HCT116 (cell line): ENCODE measurements at regions not wholly inside any gene's neighbourhood (a gene's known extent, or its start where the extent isn't known, plus 50 kb on each side); places are given as distances from the start of the nearest gene placed in this dataset.

Experiments used
- ATAC-seq: fragments of 200-7000 bp; cut with Tn5 transposase; 2 replicates; pipeline ENCODE4 v1.9.1; 2020; ENCODE audit warnings: mild to moderate bottlenecking, moderate library complexity
- BruUV-seq: library from RNA; stranded (reverse); fragments of 400-500 nt; replicated peaks from 2 replicates; lab custom pipeline; 2021; lab: Mats Ljungman, UMichigan
- CTCF ChIA-PET: fragments of 300-600 bp; sonication (Branson Sonifier 250); formaldehyde crosslinking; loops from one replicate; lab custom pipeline; 2021; ENCODE audit warnings: antibody characterized with exemption; lab: Charles Lee
- POLR2A ChIA-PET: fragments of 300-600, 350-600 bp; sonication (Branson Sonifier 250); formaldehyde crosslinking; loops from one replicate; lab custom pipeline; 2021; ENCODE audit warnings: antibody characterized with exemption; lab: Charles Lee
- RAD21 ChIA-PET, 2 experiments: fragments of 300-600 bp; sonication (Branson Sonifier 250); formaldehyde crosslinking; loops; one replicate each; lab custom pipeline; 2023; ENCODE audit warnings: low total read pairs in 2 of 2; ENCODE audit not compliant: uncharacterized antibody in 2 of 2, unreplicated experiment in 2 of 2, low non-redundant PET in 1 of 2; lab: Charles Lee
- DNase-seq: peaks from one replicate; pipeline ENCODE4 v3.0.0-alpha.2; 2010; ENCODE audit warnings: low read depth, low spot score
- H2AFZ ChIP-seq: fragments of 200-600 bp; shearing (Covaris generic), sonication (generic); 2 replicates; pipeline ENCODE4 v1.6.1; 2017; ENCODE audit warnings: low read depth, mixed run types, mixed read lengths, antibody characterized with exemption, low read length; ENCODE audit not compliant: poor library complexity, severe bottlenecking
- H3K27ac ChIP-seq: 2 replicates; pipeline ENCODE4 v1.5.1; 2012; ENCODE audit warnings: low read depth, low read length
- H3K27me3 ChIP-seq: fragments of 200-600 bp; sonication (generic); 2 replicates; pipeline ENCODE4 v1.6.1; 2016; ENCODE audit warnings: mixed run types, low read length, mixed read lengths; ENCODE audit not compliant: insufficient read depth
- H3K36me3 ChIP-seq, 2 experiments: fragments of 200-500 bp in 1 of 2; fragments of 200-600 bp in 1 of 2; sonication (Bioruptor generic) in 1 of 2; sonication (generic) in 1 of 2; 2 replicates each; pipeline versions ENCODE4 v1.5.1 to v1.6.1; 2014 to 2016; ENCODE audit warnings: low read length in 2 of 2, inconsistent platforms in 1 of 2, mixed read lengths in 1 of 2, mixed run types in 1 of 2; ENCODE audit not compliant: insufficient read depth in 2 of 2, control insufficient read depth in 1 of 2
- H3K4me1 ChIP-seq, 2 experiments: fragments of 200-600 bp in 1 of 2; sonication (generic) in 1 of 2; 2 replicates each; pipeline versions ENCODE4 v1.5.1 to v1.6.1; 2012 to 2017; ENCODE audit warnings: low read length in 2 of 2, inconsistent platforms in 1 of 2, mild to moderate bottlenecking in 1 of 2, mixed read lengths in 1 of 2, mixed run types in 1 of 2, moderate library complexity in 1 of 2; ENCODE audit not compliant: insufficient read depth in 2 of 2, control insufficient read depth in 1 of 2
- H3K4me2 ChIP-seq: fragments of 200-600 bp; sonication (generic); 2 replicates; pipeline ENCODE4 v1.6.1; 2017; ENCODE audit warnings: mixed run types, low read length, mixed read lengths
- H3K4me3 ChIP-seq, 2 experiments: fragments of 200-600 bp in 1 of 2; sonication (generic) in 1 of 2; replicated peaks in 1 of 2; 2 replicates each; pipeline ENCODE4 v1.5.1; 2011 to 2016; ENCODE audit warnings: low read length in 2 of 2, control low read depth in 1 of 2, low read depth in 1 of 2, mild to moderate bottlenecking in 1 of 2, mixed read lengths in 1 of 2, mixed run types in 1 of 2
- H3K79me2 ChIP-seq: fragments of 200-600 bp; sonication (generic); 2 replicates; pipeline ENCODE4 v1.6.1; 2017; ENCODE audit warnings: mild to moderate bottlenecking, mixed run types, low read length, moderate library complexity, mixed read lengths; ENCODE audit not compliant: insufficient read depth
- H3K9ac ChIP-seq: fragments of 200-600 bp; sonication (generic); 2 replicates; pipeline ENCODE4 v1.6.1; 2016; ENCODE audit warnings: low read length, mixed read lengths
- H3K9me2 ChIP-seq: fragments of 200-600 bp; sonication (generic), shearing (Covaris generic); 2 replicates; pipeline ENCODE4 v1.6.1; 2017; ENCODE audit warnings: mixed run types, mild to moderate bottlenecking, moderate library complexity; ENCODE audit not compliant: insufficient read depth
- H3K9me3 ChIP-seq, 2 experiments: fragments of 200-500 bp in 1 of 2; fragments of 200-600 bp in 1 of 2; sonication (Bioruptor generic) in 1 of 2; sonication (generic) in 1 of 2; 2 replicates each; pipeline ENCODE4 v1.6.1; 2014 to 2017; ENCODE audit warnings: low read length in 2 of 2, mixed read lengths in 2 of 2, inconsistent platforms in 1 of 2, low read depth in 1 of 2, mild to moderate bottlenecking in 1 of 2, mixed run types in 1 of 2, moderate library complexity in 1 of 2; ENCODE audit not compliant: control insufficient read depth in 1 of 2, insufficient read depth in 1 of 2
- H4K20me1 ChIP-seq: fragments of 200-600 bp; sonication (generic), shearing (Covaris generic); 2 replicates; pipeline ENCODE4 v1.6.1; 2017; ENCODE audit warnings: mixed run types, mild to moderate bottlenecking, moderate library complexity; ENCODE audit not compliant: insufficient read depth
- CBX3 ChIP-seq: IDR thresholded peaks from 2 replicates; pipeline ENCODE4 v1.6.1; 2012; ENCODE audit warnings: low read depth
- EGR1 ChIP-seq: IDR thresholded peaks from 2 replicates; pipeline ENCODE4 v1.6.1; 2012; ENCODE audit warnings: low read depth
- EZH2 ChIP-seq: fragments of 200-600 bp; sonication (generic); IDR thresholded peaks from 2 replicates; pipeline ENCODE4 v1.6.1; 2017; ENCODE audit warnings: antibody characterized with exemption, mixed run types
- POLR2A ChIP-seq: IDR thresholded peaks from 2 replicates; pipeline ENCODE4 v1.7.0; 2011; ENCODE audit warnings: borderline replicate concordance; ENCODE audit not compliant: insufficient read depth, insufficient read length; ENCODE audit errors: extremely low read depth
- POLR2AphosphoS5 ChIP-seq: IDR thresholded peaks from 2 replicates; pipeline ENCODE4 v1.6.1; 2011; ENCODE audit warnings: mild to moderate bottlenecking, low read depth, low read length, moderate library complexity
- SIN3A ChIP-seq: IDR thresholded peaks from 2 replicates; pipeline ENCODE4 v1.6.1; 2012; ENCODE audit warnings: low read depth
- YY1 ChIP-seq: IDR thresholded peaks from 2 replicates; pipeline ENCODE4 v1.6.1; 2011; ENCODE audit warnings: low read length, low read depth, moderate library complexity, mild to moderate bottlenecking; ENCODE audit not compliant: insufficient replicate concordance; ENCODE audit errors: extremely low read depth
- ZNF274 ChIP-seq: fragments of 200-500 bp; sonication (Bioruptor generic); IDR thresholded peaks from 2 replicates; pipeline ENCODE4 v1.6.1; 2014; ENCODE audit warnings: mild to moderate bottlenecking, low read depth, low read length, inconsistent platforms
- intact Hi-C: fragments of 100-400 bp; cut with micrococcal nuclease; formaldehyde crosslinking; loops from 2 replicates; pipeline ENCODE4 v1.10.0; 2022
- TF ChIP-seq, protein P1 (sequence below), 3 experiments: fragments of 200-600 bp in 1 of 3; sonication (generic) in 1 of 3; IDR thresholded peaks in 2 of 3; conservative IDR thresholded peaks in 1 of 3; 2 replicates each; pipeline ENCODE4 v1.5.1; 2012 to 2017; ENCODE audit warnings: low read depth in 2 of 3, low read length in 2 of 3, antibody characterized with exemption in 1 of 3, borderline replicate concordance in 1 of 3, control low read depth in 1 of 3, mild to moderate bottlenecking in 1 of 3, mixed read lengths in 1 of 3, mixed run types in 1 of 3, moderate library complexity in 1 of 3; ENCODE audit not compliant: insufficient read depth in 1 of 3
- TF ChIP-seq, protein P2 (sequence below): IDR thresholded peaks from 2 replicates; pipeline ENCODE4 v1.6.1; 2012
- TF ChIP-seq, protein P3 (sequence below): IDR thresholded peaks from 2 replicates; pipeline ENCODE4 v1.6.1; 2011; ENCODE audit warnings: mild to moderate bottlenecking, low read length, moderate library complexity; ENCODE audit not compliant: insufficient replicate concordance; ENCODE audit errors: extremely low read depth

DNA sequence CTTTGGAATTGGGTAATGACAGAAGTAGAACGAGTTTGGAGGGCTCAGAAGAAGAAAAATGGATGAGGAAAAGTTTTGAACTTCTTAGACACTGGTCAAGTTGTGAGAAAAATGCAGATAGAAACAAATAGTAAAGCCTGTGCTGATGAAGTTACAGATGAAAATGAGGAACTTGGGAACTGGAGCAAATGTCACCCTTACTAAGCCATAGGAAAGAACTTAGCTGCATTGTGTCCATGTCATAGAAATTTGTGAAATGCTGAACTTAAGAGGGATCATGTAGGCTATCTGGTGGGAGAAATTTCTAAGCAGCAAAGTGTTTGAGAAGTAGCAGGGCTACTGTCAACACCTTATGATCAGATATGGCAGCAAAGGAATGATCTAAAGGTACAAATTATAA, 289.2 kb upstream of the PCDH9 start:
- TF ChIP-seq POLR2AphosphoS5 (no peak), CBX3 (no peak), POLR2A (no peak), EZH2 (no peak), EGR1 (no peak), YY1 (no peak), ZNF274 (no peak), SIN3A (no peak)
- TF ChIP-seq, protein P1, sequence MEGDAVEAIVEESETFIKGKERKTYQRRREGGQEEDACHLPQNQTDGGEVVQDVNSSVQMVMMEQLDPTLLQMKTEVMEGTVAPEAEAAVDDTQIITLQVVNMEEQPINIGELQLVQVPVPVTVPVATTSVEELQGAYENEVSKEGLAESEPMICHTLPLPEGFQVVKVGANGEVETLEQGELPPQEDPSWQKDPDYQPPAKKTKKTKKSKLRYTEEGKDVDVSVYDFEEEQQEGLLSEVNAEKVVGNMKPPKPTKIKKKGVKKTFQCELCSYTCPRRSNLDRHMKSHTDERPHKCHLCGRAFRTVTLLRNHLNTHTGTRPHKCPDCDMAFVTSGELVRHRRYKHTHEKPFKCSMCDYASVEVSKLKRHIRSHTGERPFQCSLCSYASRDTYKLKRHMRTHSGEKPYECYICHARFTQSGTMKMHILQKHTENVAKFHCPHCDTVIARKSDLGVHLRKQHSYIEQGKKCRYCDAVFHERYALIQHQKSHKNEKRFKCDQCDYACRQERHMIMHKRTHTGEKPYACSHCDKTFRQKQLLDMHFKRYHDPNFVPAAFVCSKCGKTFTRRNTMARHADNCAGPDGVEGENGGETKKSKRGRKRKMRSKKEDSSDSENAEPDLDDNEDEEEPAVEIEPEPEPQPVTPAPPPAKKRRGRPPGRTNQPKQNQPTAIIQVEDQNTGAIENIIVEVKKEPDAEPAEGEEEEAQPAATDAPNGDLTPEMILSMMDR (IDR thresholded peaks at IDR 0.05 in 2 of 3, conservative IDR thresholded peaks at IDR 0.05 in 1 of 3; ENCODE audit: borderline replicate concordance in 1 of 3, insufficient read depth in 1 of 3, low read depth in 2 of 3, low read length in 2 of 3) = no peak
- TF ChIP-seq, protein P2, sequence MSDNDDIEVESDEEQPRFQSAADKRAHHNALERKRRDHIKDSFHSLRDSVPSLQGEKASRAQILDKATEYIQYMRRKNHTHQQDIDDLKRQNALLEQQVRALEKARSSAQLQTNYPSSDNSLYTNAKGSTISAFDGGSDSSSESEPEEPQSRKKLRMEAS = no peak
- TF ChIP-seq, protein P3, sequence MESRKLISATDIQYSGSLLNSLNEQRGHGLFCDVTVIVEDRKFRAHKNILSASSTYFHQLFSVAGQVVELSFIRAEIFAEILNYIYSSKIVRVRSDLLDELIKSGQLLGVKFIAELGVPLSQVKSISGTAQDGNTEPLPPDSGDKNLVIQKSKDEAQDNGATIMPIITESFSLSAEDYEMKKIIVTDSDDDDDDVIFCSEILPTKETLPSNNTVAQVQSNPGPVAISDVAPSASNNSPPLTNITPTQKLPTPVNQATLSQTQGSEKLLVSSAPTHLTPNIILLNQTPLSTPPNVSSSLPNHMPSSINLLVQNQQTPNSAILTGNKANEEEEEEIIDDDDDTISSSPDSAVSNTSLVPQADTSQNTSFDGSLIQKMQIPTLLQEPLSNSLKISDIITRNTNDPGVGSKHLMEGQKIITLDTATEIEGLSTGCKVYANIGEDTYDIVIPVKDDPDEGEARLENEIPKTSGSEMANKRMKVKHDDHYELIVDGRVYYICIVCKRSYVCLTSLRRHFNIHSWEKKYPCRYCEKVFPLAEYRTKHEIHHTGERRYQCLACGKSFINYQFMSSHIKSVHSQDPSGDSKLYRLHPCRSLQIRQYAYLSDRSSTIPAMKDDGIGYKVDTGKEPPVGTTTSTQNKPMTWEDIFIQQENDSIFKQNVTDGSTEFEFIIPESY = no peak
- TF ChIP-seq, all 23 proteins: peak for 0
- CTCF ChIA-PET = no interaction called here
- Histone ChIP-seq H3K4me3 (no peak overlapping the region), H3K4me1 (no peaks in the 10 kb centered on the region), H3K27ac (no peak overlapping the region), H3K9ac (no peak overlapping the region), H3K27me3 (no peaks in the 10 kb centered on the region), H3K9me3 (no peaks in the 10 kb centered on the region), H3K79me2 (no peaks in the 10 kb centered on the region), H3K36me3 (no peaks in the 10 kb centered on the region), H2AFZ (no peak overlapping the region), H3K4me2 (no peak overlapping the region), H4K20me1 (no peaks in the 10 kb centered on the region), H3K9me2 (no peaks in the 10 kb centered on the region)
- POLR2A ChIA-PET = no interaction called here
- DNase-seq = no peak
- RAD21 ChIA-PET = no interaction called here
- BruUV-seq = no TSS peak
- no peak for ATAC-seq
- intact Hi-C loops = no loop called here
